ENCODE measurements at regions not wholly inside any gene's neighbourhood (a gene's known extent, or its start where the extent isn't known, plus 50 kb on each side); places are given as distances from the start of the nearest gene placed in this dataset.

GRCh38 chr2:11099122-11100065 is 55.9 kb upstream of the SLC66A3 start:
- no peaks in the 10 kb centered on the region for H4K20me1 ChIP-seq (ENCODE audit: low read depth)
- H3K4me1 ChIP-seq: no peaks in the 10 kb centered on the region
- Mint-ChIP-seq H3K9me3 (no peaks in the 10 kb centered on the region), H3K4me3 (no peak overlapping the region), H3K27me3 (ENCODE audit: insufficient read depth, low read depth) (peaks cover 11% of the 10 kb centered on the region), H3K4me1 (peaks cover 4% of the 10 kb centered on the region), H3K36me3 (no peaks in the 10 kb centered on the region), H3K27ac (no peak overlapping the region)
- H3K4me3 ChIP-seq: no peak overlapping the region
- no peaks in the 10 kb centered on the region for H3F3A ChIP-seq (ENCODE audit: low read depth)
- no peaks in the 10 kb centered on the region for H3K9me3 ChIP-seq (ENCODE audit: low read depth)
- no peaks in the 10 kb centered on the region for H3K79me2 ChIP-seq (ENCODE audit: low read depth)
- H3K36me3 ChIP-seq: no peaks in the 10 kb centered on the region
- no peak overlapping the region for H3K27ac ChIP-seq
- H3K27me3 ChIP-seq: no peaks in the 10 kb centered on the region
- no peak overlapping the region for H3K9ac ChIP-seq
- TF ChIP-seq EZH2phosphoT487 (IDR thresholded peaks at IDR 0.05) (no peak), EZH2 (IDR thresholded peaks at IDR 0.05) (no peak)
- DNase-seq (ENCODE audit: low spot score): no peak
- no peak overlapping the region for H2AFZ ChIP-seq (replicated peaks)
- no peak overlapping the region for H3K4me2 ChIP-seq

- no peak for DNase-seq (ENCODE audit: low spot score)
- H3F3A ChIP-seq (ENCODE audit: low read depth): no peaks in the 10 kb centered on the region
- TF ChIP-seq EZH2phosphoT487 (IDR thresholded peaks at IDR 0.05): no peak
- TF ChIP-seq CTCF (IDR thresholded peaks at IDR 0.05): no peak
- no peak for TF ChIP-seq EZH2 (IDR thresholded peaks at IDR 0.05)
- no peak overlapping the region for H3K9ac ChIP-seq
- no peak overlapping the region for H2AFZ ChIP-seq (replicated peaks)
- no peak overlapping the region for H3K4me2 ChIP-seq
- H4K20me1 ChIP-seq (ENCODE audit: low read depth): no peaks in the 10 kb centered on the region
- Mint-ChIP-seq H3K4me3 (no peak overlapping the region), H3K27ac (no peak overlapping the region), H3K36me3 (no peaks in the 10 kb centered on the region), H3K27me3 (ENCODE audit: insufficient read depth, low read depth) (peaks cover 13% of the 10 kb centered on the region), H3K9me3 (no peaks in the 10 kb centered on the region), H3K4me1 (peaks cover 4% of the 10 kb centered on the region)
- no peaks in the 10 kb centered on the region for H3K4me1 ChIP-seq
- H3K4me3 ChIP-seq: no peak overlapping the region
- no peaks in the 10 kb centered on the region for H3K9me3 ChIP-seq (ENCODE audit: low read depth)
- no peaks in the 10 kb centered on the region for H3K27me3 ChIP-seq
- no peaks in the 10 kb centered on the region for H3K36me3 ChIP-seq
- H3K27ac ChIP-seq: no peak overlapping the region
- H3K79me2 ChIP-seq (ENCODE audit: low read depth): no peaks in the 10 kb centered on the region
Measured at GRCh38 chr2:11100130-11100529, 55.1 kb upstream of the SLC66A3 start.

- no peaks in the 10 kb centered on the region for H3K36me3 Mint-ChIP-seq
- no peak overlapping the region for H3K4me3 Mint-ChIP-seq
- Histone ChIP-seq H4K20me1 (ENCODE audit: low read depth) (no peaks in the 10 kb centered on the region), H3K27ac (no peak overlapping the region), H2AFZ (replicated peaks) (no peak overlapping the region), H3F3A (ENCODE audit: low read depth) (no peaks in the 10 kb centered on the region), H3K4me1 (no peaks in the 10 kb centered on the region), H3K9ac (no peak overlapping the region), H3K27me3 (no peaks in the 10 kb centered on the region), H3K79me2 (ENCODE audit: low read depth) (no peaks in the 10 kb centered on the region), H3K36me3 (no peaks in the 10 kb centered on the region), H3K4me3 (no peak overlapping the region), H3K4me2 (no peak overlapping the region), H3K9me3 (ENCODE audit: low read depth) (no peaks in the 10 kb centered on the region)
- no peaks in the 10 kb centered on the region for H3K4me1 Mint-ChIP-seq
- no peaks in the 10 kb centered on the region for H3K9me3 Mint-ChIP-seq
- TF ChIP-seq EZH2 (IDR thresholded peaks at IDR 0.05) (no peak), CTCF (IDR thresholded peaks at IDR 0.05) (no peak), EZH2phosphoT487 (IDR thresholded peaks at IDR 0.05) (no peak)
- no peak for DNase-seq (ENCODE audit: low spot score)
- H3K27ac Mint-ChIP-seq: no peak overlapping the region
- peaks cover 8% of the 10 kb centered on the region for H3K27me3 Mint-ChIP-seq (ENCODE audit: insufficient read depth, low read depth)
Measured at GRCh38 chr2:11100976-11101375, 54.3 kb upstream of the SLC66A3 start.

- Histone ChIP-seq H3F3A (ENCODE audit: low read depth) (no peaks in the 10 kb centered on the region), H3K27ac (no peak overlapping the region), H3K4me1 (no peaks in the 10 kb centered on the region), H3K27me3 (no peaks in the 10 kb centered on the region), H4K20me1 (ENCODE audit: low read depth) (no peaks in the 10 kb centered on the region), H3K4me2 (no peak overlapping the region), H3K9ac (no peak overlapping the region), H3K79me2 (ENCODE audit: low read depth) (no peaks in the 10 kb centered on the region), H3K36me3 (no peaks in the 10 kb centered on the region), H2AFZ (replicated peaks) (no peak overlapping the region), H3K4me3 (no peak overlapping the region), H3K9me3 (ENCODE audit: low read depth) (no peaks in the 10 kb centered on the region)
- TF ChIP-seq EZH2phosphoT487 (IDR thresholded peaks at IDR 0.05) (no peak), EZH2 (IDR thresholded peaks at IDR 0.05) (no peak), CTCF (IDR thresholded peaks at IDR 0.05) (no peak)
- Mint-ChIP-seq H3K4me1 (no peaks in the 10 kb centered on the region), H3K27ac (no peak overlapping the region), H3K4me3 (no peak overlapping the region), H3K36me3 (no peaks in the 10 kb centered on the region), H3K9me3 (no peaks in the 10 kb centered on the region), H3K27me3 (ENCODE audit: insufficient read depth, low read depth) (peaks cover 8% of the 10 kb centered on the region)
- DNase-seq (ENCODE audit: low spot score): no peak
Measured at GRCh38 chr2:11101430-11101829, 53.8 kb upstream of the SLC66A3 start.

Measured in neural progenitor cell (in vitro differentiated cells).